GDM1 (cell line): ENCODE measurements at regions not wholly inside any gene's neighbourhood (a gene's known extent, or its start where the extent isn't known, plus 50 kb on each side); places are given as distances from the start of the nearest gene placed in this dataset.

Experiments used
- DNase-seq: peaks from one replicate; lab custom pipeline; 2025; lab: John Stamatoyannopoulos, UW

- DNase-seq, result no peak
Observed at GRCh38 chr1:4137621-4138415, 237.7 kb upstream of the C1orf174 start.

DNA sequence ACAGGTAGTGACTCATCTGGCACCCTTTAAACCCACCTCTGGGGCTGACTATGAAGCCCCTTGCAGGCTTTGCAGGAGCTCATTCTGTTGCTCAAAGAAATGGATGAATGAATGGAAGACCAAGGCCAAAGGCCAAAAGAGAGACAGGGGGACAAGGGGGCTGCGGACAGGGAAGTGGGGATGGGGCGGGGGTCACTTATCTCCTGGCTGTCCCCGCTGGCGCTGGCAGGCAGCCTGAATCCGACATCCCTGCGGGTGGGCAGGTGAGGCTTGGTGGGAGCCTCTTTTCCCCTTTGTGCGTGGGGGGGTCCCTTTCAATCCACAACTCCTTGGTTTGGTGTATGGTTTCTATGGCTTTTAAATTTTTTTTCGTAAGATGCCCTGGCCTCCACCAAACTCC is 239.6 kb upstream of the C1orf174 start:
- no peak for DNase-seq

DNA sequence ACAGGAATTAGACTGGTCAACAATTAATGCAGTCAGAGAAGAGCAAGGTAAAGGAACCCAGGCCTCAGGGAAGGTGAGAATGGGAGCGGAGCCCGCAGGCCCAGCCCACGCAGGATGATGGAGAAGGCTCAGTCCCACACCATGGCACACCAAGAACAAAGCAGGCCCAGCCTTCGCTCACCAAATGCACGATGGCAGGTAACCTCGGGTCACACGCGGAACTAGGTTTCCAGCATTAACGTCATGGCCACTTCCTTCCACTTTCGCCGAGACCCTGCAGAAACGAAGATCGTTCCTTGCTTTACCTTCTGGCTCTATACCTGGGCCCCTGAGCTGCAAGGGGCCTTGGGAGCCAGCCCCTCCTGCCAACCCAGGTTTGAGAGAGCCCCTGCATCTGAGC is 240.2 kb upstream of the C1orf174 start:
- DNase-seq, result no peak

DNA sequence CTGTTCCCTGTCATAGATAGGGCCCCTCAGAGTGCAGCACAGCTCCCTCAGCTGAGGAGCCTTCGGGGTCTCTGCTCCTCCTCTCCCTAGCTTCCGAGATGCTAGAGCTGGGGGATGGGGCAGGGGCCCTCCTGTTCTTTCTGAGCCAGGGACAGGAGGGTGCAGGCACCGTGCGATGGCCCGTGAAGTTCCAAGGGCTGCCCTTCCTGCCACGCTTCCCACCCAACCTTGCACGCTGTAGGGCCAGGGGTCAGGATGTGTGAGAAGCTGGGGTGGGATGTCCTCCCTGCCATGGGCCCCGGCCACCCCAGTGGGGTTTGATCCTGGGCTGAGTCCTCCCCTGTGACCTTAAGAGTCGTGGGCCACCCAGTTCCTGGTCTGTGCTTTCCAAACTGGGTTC is 240.7 kb upstream of the C1orf174 start:
- no peak for DNase-seq

DNA sequence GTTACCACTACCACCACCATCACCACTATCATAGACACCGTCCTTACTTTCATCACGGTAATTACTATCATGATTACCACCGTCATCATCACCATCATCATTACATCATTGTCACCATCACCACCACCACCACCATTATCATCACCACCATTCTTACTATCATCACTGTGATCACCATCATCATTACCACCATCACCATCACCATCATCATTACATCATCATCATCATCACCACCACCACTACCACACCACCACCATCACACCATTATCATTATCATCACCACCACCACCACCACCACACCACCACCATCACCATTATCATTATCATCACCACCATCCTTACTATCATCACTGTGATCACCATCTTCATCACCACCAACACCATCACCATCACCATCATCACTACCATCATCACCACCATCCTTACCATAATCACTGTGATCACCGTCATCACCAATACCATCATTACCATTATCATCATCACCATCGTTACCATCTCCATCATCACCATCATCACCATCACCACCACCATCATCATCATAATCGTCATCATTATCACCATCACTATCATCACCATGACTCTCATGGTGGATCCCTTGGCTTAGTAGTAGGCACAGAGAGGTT is 244.4 kb upstream of the C1orf174 start:
- no peak for DNase-seq

DNA sequence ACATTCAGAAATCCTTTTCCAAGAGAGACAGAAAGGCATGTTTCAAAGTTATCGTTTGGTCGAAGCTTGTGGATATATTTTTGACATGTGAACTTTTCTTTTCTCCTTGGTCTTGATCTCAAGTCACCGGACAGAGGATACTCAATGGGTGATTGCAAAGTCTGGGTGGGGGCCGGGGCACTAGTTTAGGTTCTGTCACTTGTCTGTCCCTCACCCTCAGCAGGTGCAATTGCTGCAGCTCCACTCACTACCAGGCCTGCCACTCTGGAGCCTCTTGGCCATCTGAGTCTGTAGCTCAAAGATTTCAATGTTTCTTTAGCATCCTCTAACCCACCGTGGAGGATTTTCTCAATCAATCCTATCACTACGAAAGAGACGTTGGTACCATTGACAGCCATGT is 246.0 kb upstream of the C1orf174 start:
- DNase-seq, result no peak

DNA sequence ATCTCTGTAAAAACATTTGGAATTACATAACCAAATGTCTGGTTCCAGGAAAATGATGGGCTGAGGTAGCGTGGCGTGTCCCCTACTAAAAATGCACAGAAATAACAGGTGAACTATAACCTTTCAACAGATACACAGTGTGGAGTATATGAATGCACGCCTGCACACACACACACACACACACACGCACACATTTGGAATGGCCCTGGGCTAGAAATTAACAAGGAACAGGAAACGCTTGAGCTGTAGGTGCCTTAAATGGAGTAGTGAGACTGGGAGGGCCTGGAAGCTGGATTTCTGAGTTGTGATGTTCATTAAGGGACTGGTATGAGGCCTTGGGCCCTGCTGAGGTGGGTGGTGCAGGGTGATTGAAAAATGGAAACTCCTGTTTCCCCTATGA is 246.5 kb upstream of the C1orf174 start:
- no peak for DNase-seq

GRCh38 chr1:4147509-4147908 is 247.4 kb upstream of the C1orf174 start:
- no peak for DNase-seq

- no peak for DNase-seq
Observed at GRCh38 chr1:4149281-4149680, 249.2 kb upstream of the C1orf174 start.

DNA sequence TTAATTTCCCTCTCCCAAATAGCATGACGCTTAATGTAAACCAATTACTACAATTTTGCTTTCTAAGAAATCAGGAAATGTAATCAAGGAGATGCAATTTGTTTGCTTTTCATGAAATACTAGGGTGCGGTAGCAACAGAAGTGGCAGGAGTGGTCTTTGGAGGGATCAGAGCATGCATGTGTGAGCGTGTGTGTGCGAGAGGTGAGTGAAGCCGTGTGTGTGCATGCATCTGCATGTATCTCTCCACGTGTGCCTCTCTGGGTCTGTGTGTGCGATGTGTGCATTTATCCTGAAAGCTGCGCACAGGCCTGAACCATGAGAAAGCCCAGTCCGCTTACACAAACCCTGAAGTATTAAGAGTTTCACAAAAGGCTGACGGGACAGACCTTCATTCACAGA is 249.8 kb upstream of the C1orf174 start:
- no peak for DNase-seq

- no peak for DNase-seq
Observed at GRCh38 chr1:4150262-4150661, 250.2 kb upstream of the C1orf174 start.

GRCh38 chr1:4152266-4152665 is 252.2 kb upstream of the C1orf174 start:
- no peak for DNase-seq

DNA sequence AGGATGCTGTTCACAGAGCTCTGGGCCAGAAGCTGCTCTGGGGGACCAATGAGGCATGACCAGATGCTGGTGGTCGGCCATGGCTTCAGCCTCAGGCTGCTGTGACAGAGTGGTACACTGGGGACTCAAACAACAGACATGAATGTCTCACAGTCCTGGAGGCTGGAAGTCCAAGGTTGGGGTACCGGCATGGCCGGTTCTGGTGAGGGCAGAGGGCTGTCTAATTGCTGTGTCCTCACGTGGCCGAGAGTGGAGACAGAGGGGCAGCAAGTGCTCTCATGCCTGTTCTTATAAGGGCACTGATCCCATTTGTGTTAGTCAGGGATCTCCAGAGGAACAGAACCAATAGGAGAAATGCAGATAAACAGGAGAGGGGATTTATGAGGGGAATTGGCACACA is 253.5 kb upstream of the C1orf174 start:
- DNase-seq, result no peak

GRCh38 chr1:4156241-4156973 is 256.3 kb upstream of the C1orf174 start:
- DNase-seq, result no peak

DNA sequence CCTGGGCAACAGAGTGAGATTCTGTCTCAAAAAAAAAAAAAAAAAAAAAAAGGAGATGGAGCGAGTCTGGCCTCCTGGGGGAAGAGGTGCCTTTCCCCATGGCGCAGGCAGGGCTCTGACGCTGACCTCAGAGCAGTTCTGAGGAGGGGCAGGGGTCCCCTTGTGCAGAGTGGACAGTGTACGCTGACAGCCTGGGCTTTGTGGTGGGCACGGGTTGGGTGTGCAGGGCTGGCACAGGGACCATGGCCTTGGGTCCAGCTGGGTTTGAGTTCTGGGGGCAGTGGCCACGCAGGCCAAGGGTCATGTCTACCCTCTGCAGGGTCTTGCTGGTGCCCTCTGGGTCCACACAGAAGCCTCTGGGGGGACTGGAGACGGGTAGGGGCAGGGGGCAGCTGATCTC is 260.1 kb upstream of the C1orf174 start:
- no peak for DNase-seq

DNA sequence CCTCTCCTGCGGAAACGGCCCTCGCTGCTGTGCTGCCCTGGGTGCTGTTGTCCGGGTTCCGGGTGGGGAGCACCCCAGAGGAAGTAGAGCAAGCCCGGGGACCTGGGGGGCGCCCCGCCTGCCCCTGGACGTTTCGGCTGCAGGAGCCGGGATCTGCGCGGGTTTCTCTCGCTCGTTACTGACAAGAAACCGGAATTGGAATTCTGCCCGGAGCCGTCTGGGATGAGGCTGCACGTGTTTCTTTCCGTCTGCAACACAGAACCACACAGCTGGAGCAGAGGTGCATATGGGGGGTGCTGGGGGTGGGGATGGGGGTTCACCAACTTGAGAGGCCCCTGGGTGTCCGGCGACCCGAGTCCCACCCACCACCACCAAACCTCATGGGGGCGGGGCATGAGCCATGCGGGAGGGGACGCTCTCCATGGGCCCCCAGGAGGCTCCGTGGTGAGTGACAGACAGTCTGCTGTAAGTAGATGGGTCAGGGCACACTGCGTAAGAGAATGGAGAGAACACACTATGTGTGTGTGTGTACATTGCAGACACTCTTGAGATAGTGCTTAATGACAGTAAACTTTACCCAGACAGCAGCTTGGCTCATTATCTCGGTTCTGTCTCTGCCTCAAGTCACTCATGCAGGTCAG is 261.4 kb upstream of the C1orf174 start:
- DNase-seq, result no peak

- DNase-seq, result no peak
Observed at GRCh38 chr1:4164965-4165364, 264.9 kb upstream of the C1orf174 start.

DNA sequence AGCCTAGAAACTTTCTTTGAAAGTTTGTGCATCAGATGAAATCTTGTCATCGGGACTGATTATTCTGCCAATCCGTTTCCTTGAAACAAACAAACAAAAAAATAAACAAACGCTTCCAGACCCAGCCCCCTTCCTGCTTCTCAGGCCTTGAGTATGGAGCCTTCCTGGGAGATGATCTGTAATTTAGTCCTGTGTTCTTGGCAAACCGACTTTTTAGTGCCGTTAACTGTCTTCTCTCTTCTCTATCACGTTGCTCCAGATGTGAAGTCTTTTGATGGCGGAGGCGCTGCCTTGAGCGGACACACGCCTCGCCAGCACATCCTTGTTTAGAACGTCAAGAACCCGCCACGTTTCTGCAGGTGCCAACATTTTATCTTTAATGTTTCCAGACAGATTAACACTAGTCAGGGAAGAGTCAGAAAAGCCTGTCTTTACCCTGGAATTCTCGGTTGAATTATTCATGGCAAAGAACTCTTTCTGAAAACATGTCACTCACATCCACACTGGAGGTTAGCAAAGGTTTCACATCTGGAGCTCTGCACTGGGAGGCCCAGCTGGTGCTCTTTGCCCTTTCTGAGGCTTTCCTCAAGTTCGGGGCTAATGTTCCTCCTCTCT is 265.7 kb upstream of the C1orf174 start:
- DNase-seq, result no peak

DNA sequence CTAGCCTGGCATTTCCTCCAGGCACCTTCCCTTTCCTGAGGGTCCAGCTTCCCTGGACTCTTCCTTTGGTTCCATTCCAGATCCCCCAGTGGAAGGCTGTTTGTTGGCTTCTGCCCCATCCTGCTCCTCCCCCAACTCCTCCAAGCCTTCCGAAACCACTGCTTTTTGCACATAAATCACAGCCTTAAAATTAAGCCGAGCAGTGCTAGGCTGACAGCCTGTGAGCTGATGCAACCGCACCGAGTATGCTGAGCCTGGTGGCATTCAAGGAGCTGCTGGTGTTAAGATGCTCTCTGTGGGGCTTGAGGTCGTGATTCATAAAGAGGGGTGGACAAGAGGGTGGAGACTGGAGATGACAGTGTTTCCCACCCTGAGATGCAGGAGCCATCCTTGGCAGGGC is 266.6 kb upstream of the C1orf174 start:
- DNase-seq, result no peak

DNA sequence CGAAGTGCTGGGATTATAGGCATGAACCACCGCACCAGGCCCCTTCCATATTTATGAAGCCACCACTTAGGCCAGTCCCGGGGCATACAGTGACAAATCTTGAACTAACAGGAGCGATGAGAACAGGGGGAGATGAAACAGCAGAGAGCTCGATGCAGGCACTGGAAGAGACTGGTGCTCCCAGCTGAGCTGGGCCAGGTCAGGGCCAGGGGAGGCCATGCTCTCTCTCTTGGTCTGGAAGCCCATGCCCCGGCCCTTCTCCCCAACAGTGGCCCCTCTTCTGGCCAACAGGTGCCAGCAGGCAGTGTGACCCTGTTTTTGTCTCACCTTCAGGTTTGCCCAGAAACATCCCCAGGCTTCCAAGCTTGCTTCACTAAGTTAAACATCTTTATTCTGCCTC is 269.9 kb upstream of the C1orf174 start:
- DNase-seq, result no peak

- no peak for DNase-seq
Observed at GRCh38 chr1:4170548-4171340, 270.7 kb upstream of the C1orf174 start.
